Panc1 (cell line): ENCODE measurements at regions not wholly inside any gene's neighbourhood (a gene's known extent, or its start where the extent isn't known, plus 50 kb on each side); places are given as distances from the start of the nearest gene placed in this dataset.

Experiments used
- CTCF ChIP-seq: fragments of 450-650 bp; IDR thresholded peaks from 2 replicates; pipeline ENCODE4 v1.5.1; 2017; ENCODE audit warnings: mild to moderate bottlenecking
- REST ChIP-seq, 2 experiments: IDR thresholded peaks; 2 replicates each; pipeline ENCODE4 v1.6.1; 2011 to 2012; ENCODE audit warnings: low read depth in 2 of 2, control low read depth in 1 of 2, low read length in 1 of 2, mild to moderate bottlenecking in 1 of 2, moderate library complexity in 1 of 2; ENCODE audit not compliant: insufficient read depth in 1 of 2
- SIN3A ChIP-seq: IDR thresholded peaks from 2 replicates; pipeline ENCODE4 v1.6.1; 2012; ENCODE audit warnings: low read depth, mild to moderate bottlenecking, low read length, moderate library complexity, borderline replicate concordance; ENCODE audit not compliant: insufficient read depth

GRCh38 chr9:97770808-97771372 is 73.8 kb upstream of the XPA start:
- TF ChIP-seq CTCF = no peak
- TF ChIP-seq REST (IDR thresholded peaks at IDR 0.05; ENCODE audit: insufficient read depth in 1 of 2, low read depth in 2 of 2, low read length in 1 of 2) = 0 out of 4 replicates have a peak, but pooled peaks of 1 of the 2 experiments have one; percentile 33
- no peak for TF ChIP-seq SIN3A
